T-helper 2 cell treated with Interferon-gamma antibody and Interleukin-4, amounts not matched to agents 100 ng/mL and 5 ng/mL, for 36 hours (primary cell): ENCODE measurements at regions not wholly inside any gene's neighbourhood (a gene's known extent, or its start where the extent isn't known, plus 50 kb on each side); places are given as distances from the start of the nearest gene placed in this dataset.

ENCODE experiments used
- intact Hi-C: fragments of 100-400 bp; cut with micrococcal nuclease; formaldehyde crosslinking; loops from one replicate; pipeline ENCODE4 v1.15.1; 2023

- intact Hi-C loops, result no loop called here
These were observed 126.1 kb downstream of the DAD1 start for GRCh38 chr14:22462923-22463322.

GRCh38 chr14:22460461-22461195 is 128.4 kb downstream of the DAD1 start:
- intact Hi-C loops, result no loop called here

- intact Hi-C loops, result no loop called here
These were observed 130.3 kb downstream of the DAD1 start for GRCh38 chr14:22458737-22459136.

GRCh38 chr14:22456998-22457594 is 131.9 kb downstream of the DAD1 start:
- intact Hi-C loops, result no loop called here

GRCh38 chr14:22456421-22456820 is 132.6 kb downstream of the DAD1 start:
- intact Hi-C loops, result no loop called here

- intact Hi-C loops, result no loop called here
These were observed 136.7 kb downstream of the DAD1 start for GRCh38 chr14:22452330-22452729.

GRCh38 chr14:22450266-22450665 is 138.8 kb downstream of the DAD1 start:
- intact Hi-C loops, result no loop called here

- intact Hi-C loops, result no loop called here
These were observed 139.5 kb downstream of the DAD1 start for GRCh38 chr14:22449600-22449905.

- intact Hi-C loops, result no loop called here
These were observed 140.0 kb downstream of the DAD1 start for GRCh38 chr14:22448905-22449599.

GRCh38 chr14:22448035-22448904 is 140.8 kb downstream of the DAD1 start:
- intact Hi-C loops, result no loop called here

GRCh38 chr14:22438742-22439141 is 150.3 kb downstream of the DAD1 start:
- intact Hi-C loops, result no loop called here

- intact Hi-C loops, result no loop called here
These were observed 154.0 kb downstream of the DAD1 start for GRCh38 chr14:22434901-22435550.

- intact Hi-C loops, result no loop called here
These were observed 155.0 kb downstream of the DAD1 start for GRCh38 chr14:22434030-22434429.

- intact Hi-C loops, result no loop called here
These were observed 156.0 kb downstream of the DAD1 start for GRCh38 chr14:22433069-22433468.

GRCh38 chr14:22432348-22432976 is 156.6 kb downstream of the DAD1 start:
- intact Hi-C loops, result no loop called here

- intact Hi-C loops, result no loop called here
These were observed 159.3 kb downstream of the DAD1 start for GRCh38 chr14:22429546-22430294.

- intact Hi-C loops, result no loop called here
These were observed 160.2 kb downstream of the DAD1 start for GRCh38 chr14:22428700-22429291.

- intact Hi-C loops, result no loop called here
These were observed 161.2 kb downstream of the DAD1 start for GRCh38 chr14:22427771-22428231.

GRCh38 chr14:22426711-22427110 is 162.3 kb downstream of the DAD1 start:
- intact Hi-C loops, result no loop called here

- intact Hi-C loops, result no loop called here
These were observed 165.1 kb downstream of the DAD1 start for GRCh38 chr14:22423958-22424357.
